ENCODE measurements at regions not wholly inside any gene's neighbourhood (a gene's known extent, or its start where the extent isn't known, plus 50 kb on each side); places are given as distances from the start of the nearest gene placed in this dataset.

- intact Hi-C loops (cut with micrococcal nuclease): no loop called here
- ATAC-seq (ENCODE audit: low read depth): no peak
- no peaks in the 10 kb centered on the region for H3K36me3 Mint-ChIP-seq (ENCODE audit: low read depth)
Observed at GRCh38 chrX:149152941-149153340, 352.2 kb downstream of the IDS start.

GRCh38 chrX:149151805-149152757, 353.0 kb downstream of the IDS start:
- ATAC-seq (ENCODE audit: low read depth) (no peak), DNase-seq (no peak)
- ChIA-PET POLR2A (no interaction called here), CTCF (interaction anchor here (0.6 kb wide), 1 partner anchor 326 kb away, joined by 3 read pairs; no protein-coding TSS in a partner anchor)
- no peaks in the 10 kb centered on the region for H3K36me3 Mint-ChIP-seq (ENCODE audit: low read depth)
- intact Hi-C loops (cut with micrococcal nuclease): no loop called here
- TF ChIP-seq CTCF (IDR thresholded peaks at IDR 0.05): no peak
- no peaks in the 10 kb centered on the region for H3K4me1 Mint-ChIP-seq
- H3K27me3 Mint-ChIP-seq: no peaks in the 10 kb centered on the region
- H3K27ac Mint-ChIP-seq: no peak overlapping the region
- H3K4me3 Mint-ChIP-seq: no peak overlapping the region
- H3K9me3 Mint-ChIP-seq: no peaks in the 10 kb centered on the region

More at GRCh38 chrX:149152941-149153340, 352.2 kb downstream of the IDS start:
- no peaks in the 10 kb centered on the region for H3K4me1 Mint-ChIP-seq
- no peak for DNase-seq
- TF ChIP-seq CTCF (IDR thresholded peaks at IDR 0.05): no peak
- no peaks in the 10 kb centered on the region for H3K9me3 Mint-ChIP-seq
- no peak overlapping the region for H3K4me3 Mint-ChIP-seq
- POLR2A ChIA-PET: no interaction called here
- no peak overlapping the region for H3K27ac Mint-ChIP-seq
- CTCF ChIA-PET: no interaction called here
- H3K27me3 Mint-ChIP-seq: no peaks in the 10 kb centered on the region

- H3K27me3 Mint-ChIP-seq: no peaks in the 10 kb centered on the region
- CTCF ChIA-PET: no interaction called here
- intact Hi-C loops (cut with micrococcal nuclease): no loop called here
- TF ChIP-seq CTCF (IDR thresholded peaks at IDR 0.05): no peak
- no peak for ATAC-seq (ENCODE audit: low read depth)
- no peaks in the 10 kb centered on the region for H3K36me3 Mint-ChIP-seq (ENCODE audit: low read depth)
- POLR2A ChIA-PET: no interaction called here
- no peak for DNase-seq
- H3K27ac Mint-ChIP-seq: no peak overlapping the region
- H3K4me1 Mint-ChIP-seq: no peaks in the 10 kb centered on the region
- no peaks in the 10 kb centered on the region for H3K9me3 Mint-ChIP-seq
- H3K4me3 Mint-ChIP-seq: no peak overlapping the region
Observed at GRCh38 chrX:149145845-149146285, 359.2 kb downstream of the IDS start.

GRCh38 chrX:149131774-149132173, 373.3 kb downstream of the IDS start:
- no peaks in the 10 kb centered on the region for H3K9me3 Mint-ChIP-seq
- no peaks in the 10 kb centered on the region for H3K27me3 Mint-ChIP-seq
- no peaks in the 10 kb centered on the region for H3K4me1 Mint-ChIP-seq
- no peaks in the 10 kb centered on the region for H3K36me3 Mint-ChIP-seq (ENCODE audit: low read depth)
- CTCF ChIA-PET: no interaction called here
- POLR2A ChIA-PET: no interaction called here
- H3K27ac Mint-ChIP-seq: no peak overlapping the region
- intact Hi-C loops (cut with micrococcal nuclease): no loop called here
- no peak for TF ChIP-seq CTCF (IDR thresholded peaks at IDR 0.05)
- no peak for DNase-seq
- no peak overlapping the region for H3K4me3 Mint-ChIP-seq
- no peak for ATAC-seq (ENCODE audit: low read depth)

GRCh38 chrX:149129767-149130166, 375.3 kb downstream of the IDS start:
- Mint-ChIP-seq H3K27ac (no peak overlapping the region), H3K4me1 (no peaks in the 10 kb centered on the region), H3K27me3 (no peaks in the 10 kb centered on the region), H3K9me3 (no peaks in the 10 kb centered on the region), H3K4me3 (no peak overlapping the region), H3K36me3 (ENCODE audit: low read depth) (no peaks in the 10 kb centered on the region)
- ChIA-PET CTCF (no interaction called here), POLR2A (no interaction called here)
- no peak for DNase-seq
- TF ChIP-seq CTCF (IDR thresholded peaks at IDR 0.05): no peak
- intact Hi-C loops (cut with micrococcal nuclease): no loop called here
- ATAC-seq (ENCODE audit: low read depth): no peak

All from activated B cell treated with CpG ODN at 0.5 μM for 24 hours (primary cell).